ENCODE measurements at regions not wholly inside any gene's neighbourhood (a gene's known extent, or its start where the extent isn't known, plus 50 kb on each side); places are given as distances from the start of the nearest gene placed in this dataset.

- DNase-seq (ENCODE audit: low read depth in 2 of 2): no peak
Measured at GRCh38 chr17:17417718-17418181, 59.0 kb upstream of the MED9 start.

- no peak for DNase-seq (ENCODE audit: low read depth in 2 of 2)
Measured at GRCh38 chr17:17419166-17419565, 57.6 kb upstream of the MED9 start.

DNA sequence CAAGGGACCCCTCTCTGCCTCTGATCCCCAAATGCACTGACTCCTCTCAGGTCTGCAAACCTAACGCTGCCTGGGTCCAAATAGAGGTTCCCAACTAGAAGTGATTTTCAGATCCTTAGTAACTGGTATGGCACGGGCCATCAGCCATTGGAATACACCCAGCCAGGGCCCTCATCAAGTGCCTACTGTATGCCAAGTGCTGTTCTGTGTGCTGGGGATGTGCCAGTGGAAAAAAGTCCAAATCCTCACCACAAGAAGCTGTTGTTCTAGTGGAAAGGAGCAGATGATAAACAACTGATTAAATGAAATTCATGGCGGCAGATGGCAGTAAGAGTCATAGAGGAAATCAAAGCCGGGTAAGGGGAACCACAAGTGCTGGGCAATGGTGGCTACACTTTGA is 57.2 kb upstream of the MED9 start:
- DNase-seq (ENCODE audit: low read depth in 2 of 2): no peak

- no peak for DNase-seq (ENCODE audit: low read depth in 2 of 2)
Measured at GRCh38 chr17:17420082-17420481, 56.7 kb upstream of the MED9 start.

DNA sequence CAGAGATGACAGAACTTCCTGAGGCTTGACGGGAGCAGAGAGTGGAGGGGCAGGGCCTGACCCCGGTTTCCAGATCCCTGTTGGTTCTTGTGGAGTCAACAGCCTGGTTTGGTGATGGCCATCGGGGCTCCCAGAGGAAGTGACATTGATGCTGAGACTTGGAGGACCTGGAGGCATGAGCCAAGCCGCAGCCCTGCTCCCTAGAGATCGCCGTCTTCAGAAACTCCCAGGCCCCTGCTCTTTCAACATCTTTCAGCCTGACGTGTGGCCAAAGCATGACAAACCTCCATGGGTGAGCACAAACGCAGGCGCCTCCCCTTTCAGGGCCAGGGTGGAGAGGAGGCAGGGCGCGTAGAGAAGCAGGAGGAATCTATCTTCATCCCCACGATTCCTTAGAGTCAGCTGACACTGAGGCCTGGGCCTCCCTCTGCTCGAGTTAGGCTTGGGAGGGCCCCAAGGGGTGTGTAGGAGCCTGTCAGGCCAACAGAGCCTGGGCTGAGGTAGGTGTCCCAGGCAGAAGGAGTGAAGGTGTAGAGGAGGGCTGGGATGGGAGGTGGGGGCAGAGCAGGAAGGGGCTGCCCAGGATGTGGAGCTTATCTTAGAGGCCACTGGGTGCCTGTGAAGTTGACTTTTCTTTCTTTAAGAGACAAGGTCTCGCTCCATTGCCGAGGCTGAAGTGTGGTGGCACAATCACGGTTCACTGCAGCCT is 56.1 kb upstream of the MED9 start:
- no peak for DNase-seq (ENCODE audit: low read depth in 2 of 2)

DNA sequence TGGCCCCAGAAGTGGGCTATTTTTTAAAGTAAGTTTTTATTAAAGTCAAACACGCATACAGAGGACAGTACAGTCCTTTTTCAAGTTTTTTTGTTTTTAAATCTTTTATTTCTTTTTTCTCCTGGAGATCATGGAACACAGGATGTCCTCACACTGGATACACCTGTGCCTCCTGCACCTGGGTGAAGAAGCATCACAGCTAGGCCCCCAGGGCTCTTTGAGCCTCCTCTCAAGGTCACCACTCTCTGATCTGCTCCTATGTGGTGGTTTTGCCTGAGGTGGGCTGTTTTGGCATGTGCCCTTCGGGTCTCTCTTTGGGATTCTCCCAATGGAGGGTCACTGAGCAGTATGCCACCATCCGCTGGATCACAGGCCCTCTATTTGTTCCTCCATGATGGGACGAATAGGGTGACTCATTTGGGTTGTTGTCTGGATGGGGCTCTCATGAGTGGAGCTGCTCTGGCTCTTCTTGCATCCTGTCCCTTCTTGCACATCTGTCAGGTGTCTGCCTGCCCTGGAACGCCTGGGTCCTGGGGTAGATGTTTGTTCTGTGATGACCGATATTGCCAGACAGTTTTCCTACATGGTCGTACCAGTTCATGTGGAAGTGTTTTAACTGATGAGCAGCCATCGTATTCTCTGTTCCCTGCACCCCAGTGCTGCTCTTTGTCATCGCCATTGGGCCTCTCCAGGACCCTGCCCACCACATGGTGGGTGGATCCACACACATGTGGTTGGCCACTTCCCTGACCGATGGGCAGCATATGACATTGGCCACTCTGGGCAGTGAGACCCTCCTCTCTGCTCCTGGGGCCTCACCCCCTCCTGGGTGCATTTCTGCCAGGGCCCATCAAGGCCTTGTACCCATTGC is 55.2 kb upstream of the MED9 start:
- no peak for DNase-seq (ENCODE audit: low read depth in 2 of 2)

DNA sequence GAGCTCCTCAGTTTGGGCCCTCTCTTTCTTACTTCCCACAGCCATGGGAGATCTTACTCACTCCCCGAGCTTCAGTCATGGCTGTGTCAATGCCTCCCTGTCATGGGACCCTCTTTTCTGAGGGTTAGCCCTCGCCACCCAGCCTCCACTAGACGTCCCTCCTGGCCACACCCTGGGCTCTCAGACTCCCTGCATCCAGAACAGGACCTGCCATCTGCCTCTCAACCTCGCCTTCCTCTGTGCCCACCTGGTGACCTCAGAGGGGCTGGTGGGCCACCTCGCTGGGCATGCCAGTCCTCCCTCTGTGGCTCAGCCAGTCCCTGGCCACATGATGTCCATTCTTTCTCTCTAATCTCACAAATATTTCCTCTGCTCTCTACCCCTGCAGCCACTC is 54.6 kb upstream of the MED9 start:
- DNase-seq (ENCODE audit: low read depth in 2 of 2): no peak

DNA sequence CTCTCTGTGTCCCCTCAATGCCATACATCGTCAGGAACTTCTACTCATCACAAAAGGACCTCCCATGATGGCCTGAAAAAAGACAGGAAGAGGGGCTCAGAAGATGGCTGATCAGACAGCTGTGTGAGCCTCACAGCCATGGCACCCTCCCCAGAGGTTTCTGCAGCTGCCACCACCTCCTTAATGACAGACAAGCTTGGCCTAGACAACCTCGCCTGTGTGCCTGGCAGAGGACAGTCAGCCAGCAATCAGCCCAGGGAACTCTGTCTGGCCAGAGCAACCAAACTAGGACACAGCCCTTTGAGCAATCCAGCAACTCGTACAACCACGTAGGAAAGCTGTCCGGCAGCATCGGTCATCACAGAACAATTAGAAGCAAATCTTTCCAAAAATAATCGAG is 54.2 kb upstream of the MED9 start:
- no peak for DNase-seq (ENCODE audit: low read depth in 2 of 2)

DNA sequence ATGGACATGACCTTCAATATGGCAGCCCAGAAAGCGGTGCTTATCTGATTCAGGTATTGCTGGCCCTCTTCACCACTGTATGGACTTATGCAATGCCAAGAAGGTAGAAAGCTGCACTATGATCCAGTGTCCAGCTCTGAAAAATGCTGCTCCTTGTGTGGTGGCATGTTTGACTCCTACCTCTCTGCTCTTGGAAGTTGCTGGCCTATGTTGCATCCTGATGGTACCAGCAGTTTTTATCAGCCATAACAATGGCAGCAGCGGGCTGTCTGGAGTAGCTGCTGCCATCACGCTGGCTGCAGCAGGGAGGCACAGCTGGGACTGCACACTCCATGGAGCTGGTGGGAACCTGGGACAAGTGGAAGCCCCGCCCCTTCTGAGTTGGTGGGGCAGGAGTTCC is 53.1 kb upstream of the MED9 start:
- DNase-seq (ENCODE audit: low read depth in 2 of 2): no peak

DNA sequence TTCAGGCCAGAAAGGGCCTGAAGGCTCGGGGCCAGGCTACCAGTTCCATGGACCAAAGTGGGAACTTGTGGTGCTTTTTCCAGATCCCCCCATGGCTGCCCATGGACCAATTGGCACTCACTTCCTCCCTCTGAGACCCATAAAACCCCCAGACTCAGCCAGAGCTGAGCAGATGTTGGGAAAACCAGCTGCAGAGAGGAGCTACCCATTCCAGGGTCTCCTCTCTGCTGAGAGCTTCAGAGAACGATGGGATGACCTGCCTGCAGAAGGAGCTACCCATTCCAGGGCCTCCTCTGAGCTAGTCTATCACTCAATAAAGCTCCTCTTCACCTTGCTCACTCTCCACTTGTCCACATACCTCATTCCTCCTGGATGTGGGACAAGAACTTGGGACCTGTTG is 52.2 kb upstream of the MED9 start:
- DNase-seq (ENCODE audit: low read depth in 2 of 2): no peak

DNA sequence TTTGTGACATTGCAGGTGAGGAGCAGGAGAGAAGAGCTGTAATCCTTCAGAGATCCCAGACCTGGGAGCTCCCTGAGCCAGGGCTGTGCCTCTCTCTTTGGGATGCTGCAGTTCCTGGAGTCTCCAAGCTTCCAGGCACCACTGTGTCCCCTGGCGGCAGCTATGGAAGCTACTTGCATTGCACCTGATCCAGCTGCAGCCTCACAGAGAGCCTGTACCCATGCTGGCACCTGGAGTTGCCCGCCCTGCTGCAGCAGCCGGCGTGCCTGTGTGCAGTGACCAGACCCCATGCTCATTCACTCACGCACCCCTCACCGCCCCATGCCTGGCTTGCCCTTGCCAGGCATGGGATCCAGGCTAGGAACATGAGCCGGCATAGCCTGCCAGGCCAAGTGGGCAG is 51.8 kb upstream of the MED9 start:
- no peak for DNase-seq (ENCODE audit: low read depth in 2 of 2)

- DNase-seq (ENCODE audit: low read depth in 2 of 2): no peak
Measured at GRCh38 chr17:17425591-17425990, 51.2 kb upstream of the MED9 start.

DNA sequence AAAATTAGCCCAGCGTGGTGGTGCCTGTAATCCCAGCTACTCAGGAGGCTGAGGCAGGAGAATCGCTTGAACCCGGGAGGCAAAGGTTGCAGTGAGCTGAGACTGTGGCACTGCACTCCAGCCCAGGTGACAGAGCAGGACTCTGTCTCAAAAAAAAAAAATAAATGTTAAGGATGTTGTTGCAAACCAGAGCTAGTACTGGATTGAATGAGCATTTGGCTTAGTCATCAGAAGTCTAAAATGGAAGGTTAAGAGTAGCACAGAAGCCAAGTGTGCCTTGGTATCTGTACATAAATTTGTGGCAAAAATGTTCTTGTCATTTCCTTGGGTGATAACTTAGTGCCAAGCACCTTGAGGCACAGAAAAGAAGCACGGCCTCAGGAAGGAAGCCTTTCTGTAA is 50.6 kb upstream of the MED9 start:
- no peak for DNase-seq (ENCODE audit: low read depth in 2 of 2)
